ENCODE measurements at regions not wholly inside any gene's neighbourhood (a gene's known extent, or its start where the extent isn't known, plus 50 kb on each side); places are given as distances from the start of the nearest gene placed in this dataset.

DNA sequence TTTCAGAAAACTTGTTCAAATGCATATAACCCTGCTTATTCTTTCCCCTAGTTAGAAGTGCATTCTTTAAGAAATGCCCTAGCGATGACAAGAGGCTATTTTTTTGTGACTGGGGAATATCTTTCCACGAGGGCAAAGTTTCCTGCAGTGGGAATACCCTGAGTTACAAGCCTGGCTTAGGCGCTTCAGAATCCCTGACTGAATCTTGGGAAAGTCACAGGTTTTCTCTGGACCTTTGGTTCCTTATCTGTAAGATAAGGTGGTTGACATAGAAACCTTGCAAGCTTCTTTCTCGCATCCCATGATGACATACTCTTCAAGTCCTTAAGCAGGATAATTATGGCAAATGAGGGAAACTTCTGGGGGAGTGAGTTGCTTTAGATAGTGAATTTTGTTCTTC, 80.5 kb upstream of the FZD8 start:
- TF ChIP-seq, protein P1, sequence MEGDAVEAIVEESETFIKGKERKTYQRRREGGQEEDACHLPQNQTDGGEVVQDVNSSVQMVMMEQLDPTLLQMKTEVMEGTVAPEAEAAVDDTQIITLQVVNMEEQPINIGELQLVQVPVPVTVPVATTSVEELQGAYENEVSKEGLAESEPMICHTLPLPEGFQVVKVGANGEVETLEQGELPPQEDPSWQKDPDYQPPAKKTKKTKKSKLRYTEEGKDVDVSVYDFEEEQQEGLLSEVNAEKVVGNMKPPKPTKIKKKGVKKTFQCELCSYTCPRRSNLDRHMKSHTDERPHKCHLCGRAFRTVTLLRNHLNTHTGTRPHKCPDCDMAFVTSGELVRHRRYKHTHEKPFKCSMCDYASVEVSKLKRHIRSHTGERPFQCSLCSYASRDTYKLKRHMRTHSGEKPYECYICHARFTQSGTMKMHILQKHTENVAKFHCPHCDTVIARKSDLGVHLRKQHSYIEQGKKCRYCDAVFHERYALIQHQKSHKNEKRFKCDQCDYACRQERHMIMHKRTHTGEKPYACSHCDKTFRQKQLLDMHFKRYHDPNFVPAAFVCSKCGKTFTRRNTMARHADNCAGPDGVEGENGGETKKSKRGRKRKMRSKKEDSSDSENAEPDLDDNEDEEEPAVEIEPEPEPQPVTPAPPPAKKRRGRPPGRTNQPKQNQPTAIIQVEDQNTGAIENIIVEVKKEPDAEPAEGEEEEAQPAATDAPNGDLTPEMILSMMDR (IDR thresholded peaks at IDR 0.05; ENCODE audit: low read depth, low read length) = no peak
- TF ChIP-seq POLR2A (IDR thresholded peaks at IDR 0.05; ENCODE audit: extremely low read depth, insufficient read length) = no peak
